H1 (cell line): ENCODE measurements at regions not wholly inside any gene's neighbourhood (a gene's known extent, or its start where the extent isn't known, plus 50 kb on each side); places are given as distances from the start of the nearest gene placed in this dataset.

Experiments used
- CTCF ChIA-PET: fragments of 300-600 bp; sonication (Branson Sonifier 250); formaldehyde crosslinking; loops from one replicate; lab custom pipeline; 2021; ENCODE audit not compliant: partially characterized antibody; lab: Charles Lee
- POLR2A ChIA-PET: fragments of 300-600 bp; sonication (Branson Sonifier 250); formaldehyde crosslinking; loops from one replicate; lab custom pipeline; 2021; ENCODE audit warnings: inconsistent platforms; ENCODE audit not compliant: partially characterized antibody; lab: Charles Lee
- DNase-seq, 2 experiments: peaks; one replicate each; pipeline versions ENCODE4 v3.0.0 to v3.0.0-alpha.2; 2010 to 2022; ENCODE audit warnings: low spot score in 2 of 2, low read depth in 1 of 2, mixed read lengths in 1 of 2
- FAIRE-seq: peaks from 2 replicates; lab custom pipeline; 2011; peaks lifted over from hg19 to GRCh38; lab: Jason Lieb, UNC
- H2AFZ ChIP-seq: 2 replicates; pipeline ENCODE4 v1.8.1; 2012; ENCODE audit warnings: low read length, inconsistent platforms
- H2AK5ac ChIP-seq: 2 replicates; pipeline ENCODE4 v1.6.1; 2013; ENCODE audit warnings: low read depth, low read length
- H2BK120ac ChIP-seq: replicated peaks from 2 replicates; pipeline ENCODE3; 2013; ENCODE audit warnings: low read depth, low read length, inconsistent platforms
- H2BK12ac ChIP-seq: 2 replicates; pipeline ENCODE4 v1.6.1; 2013; ENCODE audit warnings: low read depth, low read length
- H2BK15ac ChIP-seq: 2 replicates; pipeline ENCODE4 v1.6.1; 2013; ENCODE audit warnings: low read length
- H2BK20ac ChIP-seq: 2 replicates; pipeline ENCODE4 v1.6.1; 2013; ENCODE audit warnings: low read length
- H2BK5ac ChIP-seq: 2 replicates; pipeline ENCODE4 v1.6.1; 2013; ENCODE audit warnings: low read depth, low read length
- H3K14ac ChIP-seq: 2 replicates; pipeline ENCODE4 v1.6.1; 2013; ENCODE audit warnings: inconsistent platforms; ENCODE audit not compliant: insufficient read length
- H3K18ac ChIP-seq: 2 replicates; pipeline ENCODE4 v1.6.1; 2013; ENCODE audit warnings: low read length; ENCODE audit errors: extremely low read depth
- H3K23ac ChIP-seq: 2 replicates; pipeline ENCODE4 v1.6.1; 2013; ENCODE audit warnings: inconsistent platforms; ENCODE audit not compliant: insufficient read length
- H3K23me2 ChIP-seq: 2 replicates; pipeline ENCODE4 v1.6.1; 2013; ENCODE audit warnings: low read depth, low read length
- H3K27ac ChIP-seq: 2 replicates; pipeline ENCODE4 v1.6.1; 2011; ENCODE audit warnings: low read depth, low read length, inconsistent platforms
- H3K27me3 ChIP-seq, 4 experiments: replicated peaks in 1 of 4; 1 replicate in 1 of 4; 2 replicates in 3 of 4; pipeline versions ENCODE4 v1.6.1 to v1.8.1; 2011 to 2013; ENCODE audit warnings: low read length in 3 of 4, mild to moderate bottlenecking in 3 of 4, inconsistent platforms in 2 of 4, mixed read lengths in 2 of 4, moderate library complexity in 1 of 4; ENCODE audit not compliant: control insufficient read depth in 3 of 4, insufficient read depth in 3 of 4; ENCODE audit errors: extremely low read depth in 1 of 4
- H3K36me3 ChIP-seq, 4 experiments: 2 replicates each; pipeline versions ENCODE4 v1.6.1 to v1.8.1; 2011 to 2013; ENCODE audit warnings: mild to moderate bottlenecking in 4 of 4, low read length in 3 of 4, moderate library complexity in 2 of 4, control low read depth in 1 of 4, inconsistent platforms in 1 of 4; ENCODE audit not compliant: insufficient read depth in 4 of 4, control insufficient read depth in 2 of 4
- H3K4ac ChIP-seq: replicated peaks from 2 replicates; pipeline ENCODE3; 2013; ENCODE audit warnings: low read length, low read depth, mixed read lengths, inconsistent platforms; ENCODE audit not compliant: insufficient read length
- H3K4me1 ChIP-seq, 4 experiments: replicated peaks in 1 of 4; 1 replicate in 1 of 4; 2 replicates in 3 of 4; pipeline versions ENCODE4 v1.6.1 to v1.8.1; 2011 to 2013; ENCODE audit warnings: low read length in 3 of 4, inconsistent platforms in 2 of 4, mixed read lengths in 1 of 4; ENCODE audit not compliant: insufficient read depth in 4 of 4, control insufficient read depth in 3 of 4
- H3K4me2 ChIP-seq, 2 experiments: 2 replicates each; pipeline versions ENCODE4 v1.6.1 to v1.8.1; 2011 to 2013; ENCODE audit warnings: low read depth in 2 of 2, low read length in 2 of 2, control low read depth in 1 of 2, inconsistent platforms in 1 of 2, mild to moderate bottlenecking in 1 of 2; ENCODE audit not compliant: insufficient read depth in 1 of 2
- H3K4me3 ChIP-seq, 4 experiments: fragments of 200-600, 300-600 bp in 1 of 4; sonication (generic), shearing (Covaris generic), sonication (Bioruptor Twin) in 1 of 4; 2 replicates each; pipeline versions ENCODE4 v1.5.1 to v1.8.1; 2011 to 2016; ENCODE audit warnings: low read length in 4 of 4, low read depth in 3 of 4, control low read depth in 2 of 4, inconsistent platforms in 2 of 4, mild to moderate bottlenecking in 2 of 4, mixed read lengths in 1 of 4, moderate library complexity in 1 of 4; ENCODE audit not compliant: insufficient read depth in 2 of 4; ENCODE audit errors: extremely low read depth in 1 of 4
- H3K56ac ChIP-seq: replicated peaks from 2 replicates; pipeline ENCODE3; 2013; ENCODE audit warnings: low read depth, mild to moderate bottlenecking, mixed read lengths, low read length, inconsistent platforms; ENCODE audit not compliant: insufficient read length
- H3K79me1 ChIP-seq: 2 replicates; pipeline ENCODE4 v1.6.1; 2013; ENCODE audit warnings: low read depth, low read length, control low read depth
- H3K79me2 ChIP-seq, 2 experiments: 2 replicates each; pipeline versions ENCODE4 v1.6.1 to v1.8.1; 2012 to 2013; ENCODE audit warnings: low read length in 2 of 2, mild to moderate bottlenecking in 2 of 2, inconsistent platforms in 1 of 2; ENCODE audit not compliant: insufficient read depth in 2 of 2, control insufficient read depth in 1 of 2
- H3K9ac ChIP-seq, 4 experiments: replicated peaks in 1 of 4; 1 replicate in 1 of 4; 2 replicates in 3 of 4; pipeline versions ENCODE4 v1.6.1 to v1.8.1; 2011 to 2013; ENCODE audit warnings: low read depth in 3 of 4, low read length in 3 of 4, control low read depth in 2 of 4, mild to moderate bottlenecking in 2 of 4, moderate library complexity in 2 of 4, inconsistent platforms in 1 of 4; ENCODE audit errors: extremely low read depth in 1 of 4
- H3K9me3 ChIP-seq, 2 experiments: 2 replicates each; pipeline versions ENCODE4 v1.6.1 to v1.8.1; 2012 to 2013; ENCODE audit warnings: mild to moderate bottlenecking in 2 of 2, moderate library complexity in 2 of 2, control low read depth in 1 of 2, inconsistent platforms in 1 of 2, low read depth in 1 of 2, low read length in 1 of 2, mixed read lengths in 1 of 2; ENCODE audit not compliant: insufficient read depth in 2 of 2
- H4K20me1 ChIP-seq, 2 experiments: replicated peaks in 1 of 2; 2 replicates each; pipeline versions ENCODE3 to v1.8.1; 2011 to 2013; ENCODE audit warnings: inconsistent platforms in 2 of 2, low read length in 2 of 2, mild to moderate bottlenecking in 1 of 2; ENCODE audit not compliant: insufficient read depth in 2 of 2, control insufficient read depth in 1 of 2
- H4K5ac ChIP-seq: 2 replicates; pipeline ENCODE4 v1.6.1; 2013; ENCODE audit warnings: low read length, low read depth, mixed read lengths, inconsistent platforms; ENCODE audit not compliant: insufficient read length
- H4K8ac ChIP-seq: 2 replicates; pipeline ENCODE4 v1.8.0; 2013; ENCODE audit warnings: mild to moderate bottlenecking, moderate library complexity, low read length, inconsistent platforms; ENCODE audit not compliant: insufficient read depth; ENCODE audit errors: extremely low read depth
- H4K91ac ChIP-seq: replicated peaks from 2 replicates; pipeline ENCODE3; 2013; ENCODE audit warnings: low read length, mixed read lengths, inconsistent platforms; ENCODE audit not compliant: insufficient read length
- ATF2 ChIP-seq: IDR thresholded peaks from 2 replicates; pipeline ENCODE4 v1.6.1; 2012; ENCODE audit warnings: low read length, inconsistent platforms
- CEBPB ChIP-seq: IDR thresholded peaks from 2 replicates; pipeline ENCODE4 v1.6.1; 2012; ENCODE audit warnings: low read depth, low read length
- E2F6 ChIP-seq: IDR thresholded peaks from 2 replicates; pipeline ENCODE4 v1.6.1; 2012; ENCODE audit warnings: inconsistent platforms
- GTF2F1 ChIP-seq: IDR thresholded peaks from 2 replicates; pipeline ENCODE4 v1.6.1; 2012; ENCODE audit warnings: low read depth, low read length, improper control_type of control experiment, borderline replicate concordance
- HDAC6 ChIP-seq: IDR thresholded peaks from one replicate; pipeline ENCODE4 v1.7.1; 2012; ENCODE audit warnings: low read depth, mild to moderate bottlenecking, inconsistent platforms, low read length, moderate library complexity
- JUN ChIP-seq: IDR thresholded peaks from 2 replicates; pipeline ENCODE4 v1.6.1; 2011; ENCODE audit warnings: low read depth, mild to moderate bottlenecking, improper control_type of control experiment, low read length
- RBBP5 ChIP-seq: IDR thresholded peaks from 2 replicates; pipeline ENCODE4 v1.7.1; 2012; ENCODE audit warnings: low read depth, mild to moderate bottlenecking, inconsistent platforms, low read length, moderate library complexity, borderline replicate concordance
- RFX5 ChIP-seq: IDR thresholded peaks from 2 replicates; pipeline ENCODE4 v1.6.1; 2011; ENCODE audit warnings: low read depth, low read length, improper control_type of control experiment, borderline replicate concordance
- SIX5 ChIP-seq: IDR thresholded peaks from 2 replicates; pipeline ENCODE4 v1.6.1; 2011; ENCODE audit warnings: mild to moderate bottlenecking, low read depth, low read length
- SP2 ChIP-seq: IDR thresholded peaks from 2 replicates; pipeline ENCODE4 v1.6.1; 2012; ENCODE audit warnings: mild to moderate bottlenecking, low read length, inconsistent platforms
- SP4 ChIP-seq: IDR thresholded peaks from 2 replicates; pipeline ENCODE4 v1.6.1; 2012; ENCODE audit warnings: low read length, inconsistent platforms
- TAF7 ChIP-seq: optimal IDR thresholded peaks from 2 replicates; pipeline ENCODE3; 2011; ENCODE audit warnings: low read depth, mild to moderate bottlenecking, inconsistent platforms, low read length, moderate library complexity, borderline replicate concordance
- TBP ChIP-seq: IDR thresholded peaks from 2 replicates; pipeline ENCODE4 v1.6.1; 2011; ENCODE audit warnings: low read depth, low read length, improper control_type of control experiment
- TEAD4 ChIP-seq: IDR thresholded peaks from 2 replicates; pipeline ENCODE4 v1.6.1; 2012; ENCODE audit warnings: low read depth, low read length, inconsistent platforms, mixed read lengths
- WGBS, 2 experiments: shearing (Covaris generic) in 1 of 2; methylation state at CpG; one replicate each; pipeline versions ENCODE4 v1.1.6 to v1.1.7; 2013 to 2015; ENCODE audit warnings: low lambda C conversion rate in 2 of 2, mixed read lengths in 2 of 2, inconsistent platforms in 1 of 2, low coverage in 1 of 2, missing lambda C conversion rate in 1 of 2; ENCODE audit not compliant: insufficient replicate concordance in 2 of 2, insufficient coverage in 1 of 2, insufficient read length in 1 of 2; ENCODE audit errors: extremely low coverage in 1 of 2, missing lambda C conversion rate in 1 of 2; 5-methylcytosine and 5-hydroxymethylcytosine counted together

GRCh38 chr5:158108177-158108576, 249.2 kb upstream of the CLINT1 start:
- Histone ChIP-seq H3K4ac (no peak overlapping the region), H2BK15ac (no peak overlapping the region), H2BK12ac (no peak overlapping the region), H3K79me1 (no peaks in the 10 kb centered on the region), H4K5ac (no peak overlapping the region), H4K8ac (no peak overlapping the region), H2AK5ac (no peak overlapping the region), H3K4me2 (no peak overlapping the region), H3K27me3 (no peaks in the 10 kb centered on the region), H3K23me2 (no peaks in the 10 kb centered on the region), H3K23ac (no peak overlapping the region), H2AFZ (no peak overlapping the region), H4K91ac (no peak overlapping the region), H3K4me1 (no peaks in the 10 kb centered on the region), H2BK120ac (no peak overlapping the region), H3K4me3 (no peak overlapping the region), H2BK5ac (no peak overlapping the region), H3K9me3 (no peaks in the 10 kb centered on the region), H3K9ac (no peak overlapping the region), H3K14ac (no peak overlapping the region), H3K36me3 (no peaks in the 10 kb centered on the region), H3K79me2 (no peaks in the 10 kb centered on the region), H3K56ac (no peak overlapping the region), H2BK20ac (no peak overlapping the region), H4K20me1 (no peaks in the 10 kb centered on the region), H3K18ac (no peak overlapping the region), H3K27ac (no peak overlapping the region)
- DNase-seq, result no peak
- ChIA-PET CTCF (no interaction called here), POLR2A (no interaction called here)
- no peak for FAIRE-seq
- 92% methylated on average over 3 of the region's 3 CpGs; no CpG with 5 or more reads in 1 of the 2 experiments for WGBS, 2 experiments
- no peak for TF ChIP-seq CEBPB
- no peak for TF ChIP-seq SP2
- no peak for TF ChIP-seq RFX5
- TF ChIP-seq E2F6, result no peak
- TF ChIP-seq HDAC6, result no peak
- no peak for TF ChIP-seq TAF7
- no peak for TF ChIP-seq TBP
- TF ChIP-seq RBBP5, result no peak
- no peak for TF ChIP-seq SIX5
- TF ChIP-seq JUN, result no peak
- no peak for TF ChIP-seq GTF2F1
- no peak for TF ChIP-seq SP4
- no peak for TF ChIP-seq TEAD4
- no peak for TF ChIP-seq ATF2
